ENCODE measurements at regions not wholly inside any gene's neighbourhood (a gene's known extent, or its start where the extent isn't known, plus 50 kb on each side); places are given as distances from the start of the nearest gene placed in this dataset.

GRCh38 chr3:24756101-24756888, 261.6 kb upstream of the THRB start:
- no peak for TF ChIP-seq CTCF (IDR thresholded peaks at IDR 0.05; ENCODE audit: low read depth, low read length)
- no peak overlapping the region for H3K4me3 ChIP-seq (ENCODE audit: low read depth, low read length)

- H3K4me3 ChIP-seq (ENCODE audit: low read depth, low read length), result no peak overlapping the region
- no peak for TF ChIP-seq CTCF (IDR thresholded peaks at IDR 0.05; ENCODE audit: low read depth, low read length)
Observed at GRCh38 chr3:24763393-24763792, 268.7 kb upstream of the THRB start.

GRCh38 chr3:24764236-24764915, 269.7 kb upstream of the THRB start:
- TF ChIP-seq CTCF (IDR thresholded peaks at IDR 0.05; ENCODE audit: low read depth, low read length), result no peak

GRCh38 chr3:24765399-24765798, 270.7 kb upstream of the THRB start:
- no peak for TF ChIP-seq CTCF (IDR thresholded peaks at IDR 0.05; ENCODE audit: low read depth, low read length)
- no peak overlapping the region for H3K4me3 ChIP-seq (ENCODE audit: low read depth, low read length)

More at GRCh38 chr3:24764236-24764915, 269.7 kb upstream of the THRB start:
- no peak overlapping the region for H3K4me3 ChIP-seq (ENCODE audit: low read depth, low read length)

- TF ChIP-seq CTCF (IDR thresholded peaks at IDR 0.05; ENCODE audit: low read depth, low read length), result no peak
- no peak overlapping the region for H3K4me3 ChIP-seq (ENCODE audit: low read depth, low read length)
Observed at GRCh38 chr3:24769918-24770317, 275.3 kb upstream of the THRB start.

- 0 out of 2 replicates have a peak, but pooled peaks have one; percentile 6 for TF ChIP-seq CTCF (IDR thresholded peaks at IDR 0.05; ENCODE audit: low read depth, low read length)
- no peak overlapping the region for H3K4me3 ChIP-seq (ENCODE audit: low read depth, low read length)
Observed at GRCh38 chr3:24773798-24774197, 279.1 kb upstream of the THRB start.

GRCh38 chr3:24780991-24781390, 286.3 kb upstream of the THRB start:
- H3K4me3 ChIP-seq (ENCODE audit: low read depth, low read length), result no peak overlapping the region
- TF ChIP-seq CTCF (IDR thresholded peaks at IDR 0.05; ENCODE audit: low read depth, low read length), result no peak

Data from WI38 (cell line).